CD1c-positive myeloid dendritic cell (primary cell): ENCODE measurements at regions not wholly inside any gene's neighbourhood (a gene's known extent, or its start where the extent isn't known, plus 50 kb on each side); places are given as distances from the start of the nearest gene placed in this dataset.
"Not testable (repeated sequence)": the region's sequence is repeated elsewhere in the genome, so short reads cannot be mapped to it uniquely, and the experiment has no call there.

Experiments
- DNase-seq: peaks from one replicate; pipeline ENCODE4 v3.0.0-alpha.2; 2016; ENCODE audit errors: extremely low spot score

DNA sequence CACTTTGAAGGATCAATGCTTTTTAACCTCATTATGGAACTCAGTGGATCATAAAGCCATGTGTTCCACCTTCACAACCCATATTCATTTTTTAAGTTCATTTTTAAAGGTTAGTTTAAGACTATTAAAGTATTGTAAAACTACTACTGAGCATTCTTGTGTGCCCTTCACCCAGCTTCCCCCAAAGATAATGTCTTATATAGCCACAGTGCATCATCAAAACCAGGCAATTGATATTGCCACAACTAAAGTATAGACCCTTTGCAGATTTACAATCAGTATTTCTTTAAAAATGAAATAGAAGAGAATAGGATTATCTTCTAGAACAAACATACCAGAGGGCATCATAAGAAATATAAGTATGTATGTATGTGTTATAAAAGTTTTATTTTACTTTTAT, 597.1 kb downstream of the CCSER2 start:
- no peak for DNase-seq

DNA sequence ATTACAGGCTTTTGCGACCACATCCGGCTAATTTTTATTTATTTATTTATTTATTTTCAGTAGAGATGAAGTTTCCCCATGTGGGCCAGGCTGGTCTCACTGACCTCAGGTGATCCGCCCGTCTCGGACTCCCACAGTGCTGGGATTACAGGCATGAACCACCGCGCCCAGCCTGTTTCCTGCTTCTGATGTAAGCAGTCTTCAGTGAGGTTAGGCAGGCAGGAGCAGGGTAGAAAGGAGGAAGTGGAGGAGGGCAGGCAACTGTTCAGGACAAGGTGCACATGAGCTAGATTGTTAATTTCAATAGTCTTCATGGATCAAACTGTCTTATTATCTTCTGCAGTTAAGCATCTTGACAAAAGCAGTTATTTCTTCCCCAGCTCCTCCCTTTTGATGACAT, 605.0 kb downstream of the CCSER2 start:
- DNase-seq: no peak

DNA sequence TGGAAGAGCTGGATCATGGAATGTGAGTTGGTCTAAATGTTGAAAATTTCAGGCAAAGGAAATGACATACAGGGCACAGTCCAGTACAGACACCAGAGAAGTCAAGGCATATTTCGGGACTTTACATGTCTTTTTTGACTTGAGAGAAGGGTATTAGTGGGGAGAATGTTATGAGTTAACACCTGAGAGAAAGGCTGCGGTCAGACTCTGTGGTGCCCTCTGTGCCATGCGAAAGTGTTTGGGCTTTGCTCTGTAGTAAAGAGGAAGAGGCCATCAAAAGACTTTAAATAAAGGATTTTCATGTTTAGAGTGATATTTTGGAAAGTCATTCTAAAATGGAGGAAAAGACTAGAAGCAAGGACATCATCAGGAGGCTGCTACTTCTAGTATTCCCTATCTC, 607.4 kb downstream of the CCSER2 start:
- no peak for DNase-seq

DNA sequence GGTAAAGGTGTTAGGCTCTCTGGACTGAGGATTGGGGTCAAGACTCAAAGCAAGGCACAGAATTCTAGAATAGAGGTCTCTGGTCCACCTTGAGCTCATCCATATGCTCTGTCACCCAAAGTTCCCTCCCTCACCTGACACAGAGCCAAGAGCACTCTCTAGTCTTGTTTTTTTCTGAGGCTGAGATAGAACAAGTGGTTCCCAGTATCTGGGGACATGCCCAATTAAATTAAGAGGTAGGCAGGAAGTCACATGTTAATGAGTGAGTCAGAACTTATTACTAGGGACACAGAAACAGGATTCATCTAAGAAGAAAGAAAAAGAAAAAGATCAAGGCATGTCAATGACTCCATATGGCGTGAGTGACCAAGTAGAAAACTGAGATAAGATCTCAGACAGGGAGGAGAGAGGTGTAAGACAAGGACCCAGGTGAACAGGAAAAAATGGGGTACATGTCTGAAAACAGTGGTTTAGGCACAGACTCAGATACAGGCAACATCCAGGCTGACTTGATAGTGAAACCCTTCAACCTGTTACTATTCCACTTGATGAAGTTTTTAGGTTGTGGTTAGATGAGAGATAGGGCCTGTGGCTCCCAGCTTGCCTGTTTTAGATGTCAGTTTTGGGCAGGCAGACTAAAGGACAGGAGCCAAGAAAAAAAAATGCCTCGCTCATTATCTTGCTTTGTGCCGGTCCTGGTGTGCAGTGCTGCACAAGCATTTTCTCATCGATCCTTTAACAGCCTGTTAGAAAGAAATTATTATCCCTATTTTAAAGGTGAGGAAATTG, 609.9 kb downstream of the CCSER2 start:
- DNase-seq: no peak

DNA sequence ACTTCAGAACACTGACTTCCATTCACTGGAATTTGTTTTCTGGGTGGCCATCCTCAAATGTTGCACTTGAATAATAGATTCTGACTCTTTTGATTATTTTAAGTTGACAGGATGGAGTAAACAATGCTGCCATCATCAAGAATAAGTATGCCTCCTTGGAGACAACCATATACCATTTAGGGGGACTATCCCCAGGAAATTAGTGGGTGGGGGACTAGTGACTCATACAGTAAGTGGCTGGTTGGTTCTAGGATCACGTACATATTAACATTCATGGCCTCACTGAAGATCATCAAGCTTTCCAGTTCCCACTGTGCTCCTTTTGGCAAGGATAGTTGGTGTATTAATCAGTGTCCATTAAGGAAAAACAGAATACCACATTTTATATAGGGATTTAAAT, 615.2 kb downstream of the CCSER2 start:
- no peak for DNase-seq

DNA sequence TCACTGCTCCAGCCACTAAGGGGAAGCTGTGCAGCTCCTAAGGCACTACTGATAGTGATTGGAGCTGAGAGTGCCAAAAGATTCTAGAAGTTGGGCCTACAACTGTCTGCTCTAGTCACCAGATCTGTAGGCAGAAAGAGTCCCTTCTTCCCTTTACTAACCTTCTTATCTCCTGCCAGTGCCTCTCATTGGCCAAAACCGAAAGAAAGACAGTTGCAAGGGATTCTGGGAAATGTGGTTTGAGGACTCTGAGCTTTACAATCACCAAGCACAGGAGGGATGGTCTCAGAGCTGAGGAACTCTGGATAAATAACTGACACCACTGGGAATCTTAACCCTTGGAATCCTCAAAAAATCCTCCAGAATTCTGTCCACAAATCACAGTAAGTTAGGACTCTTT, 615.8 kb downstream of the CCSER2 start:
- DNase-seq: no peak

DNA sequence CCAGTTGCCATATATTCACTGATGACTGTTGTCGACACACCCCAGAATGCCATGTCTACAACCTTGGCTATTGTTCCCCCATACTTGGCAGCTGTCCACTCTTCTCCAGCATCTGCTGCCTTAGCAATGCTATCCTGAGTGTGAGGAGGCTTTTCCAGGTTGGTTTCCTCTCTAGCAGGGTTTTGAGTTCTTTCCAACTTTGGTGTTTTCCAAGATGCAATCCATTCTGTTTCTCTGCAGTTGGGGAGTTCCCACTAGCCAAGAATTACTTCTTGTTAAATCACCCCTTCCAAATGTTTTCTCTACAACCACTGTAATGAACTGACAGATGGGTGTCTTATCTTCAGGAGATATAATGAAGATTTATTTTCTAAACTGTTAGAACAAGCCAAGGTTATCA, 617.4 kb downstream of the CCSER2 start:
- DNase-seq: no peak

DNA sequence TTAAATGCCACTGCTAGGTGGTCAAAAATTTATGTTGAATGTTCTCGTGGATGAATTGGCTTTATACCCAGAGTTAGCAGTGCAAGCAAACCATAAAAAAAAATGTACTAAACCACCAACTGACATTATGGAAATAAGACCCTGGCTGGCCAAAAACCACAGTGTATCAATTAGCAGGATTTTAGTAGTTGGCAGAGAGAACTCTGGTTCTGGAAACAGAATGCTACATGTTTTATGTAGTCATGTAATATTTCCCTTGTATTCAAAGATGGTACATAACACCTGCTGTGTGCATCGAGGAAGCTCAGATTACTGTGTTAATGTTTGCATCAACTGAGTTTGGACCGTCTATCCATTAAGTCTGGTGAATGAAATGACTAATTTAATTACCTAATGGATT, 618.5 kb downstream of the CCSER2 start:
- no peak for DNase-seq

DNA sequence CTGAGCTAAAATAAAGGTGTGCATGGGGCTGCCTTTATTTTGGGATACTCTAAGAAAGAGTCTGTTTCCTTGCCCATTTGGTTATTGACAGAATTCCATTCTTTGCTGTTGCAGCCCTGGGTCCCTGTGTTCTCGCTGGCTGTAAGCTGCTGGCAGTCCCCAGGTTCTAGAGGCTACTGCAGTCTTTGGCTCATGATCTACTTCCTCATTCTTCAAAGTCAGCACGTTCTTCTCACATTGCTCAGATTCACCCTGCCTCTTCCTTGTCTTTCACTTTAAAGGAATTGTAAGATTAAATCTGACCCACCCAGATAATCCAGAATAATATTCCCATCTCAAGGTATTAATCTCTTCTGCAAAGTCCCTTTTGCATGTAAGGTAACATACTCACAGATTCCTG, 620.3 kb downstream of the CCSER2 start:
- no peak for DNase-seq

DNA sequence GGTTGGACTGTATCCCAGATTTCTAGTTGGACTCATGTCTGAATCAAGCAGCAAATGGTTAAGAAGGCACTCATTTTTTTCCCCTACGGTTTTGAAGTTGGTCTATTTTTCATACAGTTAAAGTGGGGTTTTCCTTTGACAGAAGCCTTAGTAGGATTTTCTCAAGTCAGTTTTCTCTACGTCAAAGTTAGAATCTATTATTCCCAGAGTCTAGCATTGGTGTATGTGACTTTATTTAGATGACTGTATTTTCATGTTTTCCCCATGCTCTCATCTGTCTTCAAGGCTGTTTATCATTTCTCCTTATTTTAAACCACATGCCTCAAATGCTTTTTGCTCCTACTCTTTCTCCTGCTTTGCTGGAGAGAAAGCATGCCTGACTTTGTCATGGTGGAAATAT, 623.2 kb downstream of the CCSER2 start:
- DNase-seq: no peak

DNA sequence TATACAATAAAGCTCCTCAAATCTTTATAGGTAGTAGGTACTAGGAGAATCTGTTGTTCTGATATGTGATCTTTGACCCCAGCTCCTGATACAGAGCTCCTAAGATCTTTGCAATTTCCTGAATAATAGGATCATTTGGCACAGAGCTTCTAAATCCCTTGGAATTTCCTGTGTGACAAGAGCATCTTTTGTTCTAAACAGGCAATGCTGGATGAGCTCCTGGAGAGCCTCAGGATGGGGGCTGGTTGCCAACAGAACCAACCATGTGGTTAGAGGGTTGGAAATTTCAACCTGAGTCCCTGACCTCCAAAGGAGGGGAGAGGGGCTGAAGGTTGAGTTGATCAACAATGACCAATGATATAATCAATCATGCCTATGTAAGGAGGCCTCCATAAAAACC, 629.0 kb downstream of the CCSER2 start:
- DNase-seq: no peak

DNA sequence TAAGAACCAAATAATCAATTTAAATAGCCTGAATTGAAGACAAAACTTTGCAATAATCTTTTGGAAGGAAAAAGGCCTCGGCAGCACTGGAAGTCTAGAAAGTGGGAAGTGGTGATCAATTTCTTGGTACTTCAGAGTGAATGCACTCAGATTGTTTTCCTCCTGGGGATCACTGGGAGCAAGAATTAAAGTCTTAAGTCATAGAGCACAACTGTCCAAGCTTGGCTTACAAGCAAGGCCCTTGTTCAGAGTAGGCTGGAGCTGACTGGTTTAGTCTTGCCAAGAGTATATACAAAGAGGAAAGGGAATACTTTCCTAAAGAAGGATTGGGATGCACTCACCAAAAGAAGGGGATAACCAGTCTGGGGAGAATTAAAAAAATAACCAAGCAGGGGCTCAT, 637.1 kb downstream of the CCSER2 start:
- no peak for DNase-seq

DNA sequence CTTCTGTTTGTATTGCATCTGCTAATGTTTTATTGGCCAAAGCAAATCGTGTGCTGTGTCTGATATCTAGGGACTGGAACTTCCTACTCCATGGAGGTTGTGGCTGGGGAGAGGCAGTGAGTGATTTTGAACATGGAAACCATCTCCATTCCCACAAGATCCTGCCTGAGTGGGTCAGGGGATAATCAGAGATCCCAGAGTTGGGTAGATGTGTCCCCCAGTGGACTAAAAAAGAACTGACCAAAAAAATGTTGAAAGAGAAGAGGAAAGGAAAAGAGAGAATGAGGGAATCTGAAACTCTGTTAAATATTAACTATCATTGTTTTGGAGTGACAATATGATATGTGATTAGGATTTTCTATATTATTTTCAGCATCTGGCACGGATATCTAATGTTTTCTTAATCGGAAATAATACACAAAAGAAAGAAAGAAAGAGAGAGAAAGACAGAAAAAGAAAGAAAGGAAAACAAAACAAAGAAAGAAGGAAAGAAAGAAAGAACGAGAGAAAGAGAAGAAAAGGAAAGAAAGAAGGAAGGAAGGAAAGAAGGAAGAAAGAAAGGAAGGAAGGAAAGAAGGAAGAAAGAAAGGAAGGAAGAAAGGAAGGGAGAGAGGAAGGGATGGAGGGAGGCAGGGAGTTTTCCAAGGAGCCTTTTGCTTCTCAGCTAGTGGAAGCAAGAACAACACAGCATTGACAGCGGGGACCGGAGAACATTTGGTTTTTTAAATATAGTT, 638.5 kb downstream of the CCSER2 start:
- no peak for DNase-seq

DNA sequence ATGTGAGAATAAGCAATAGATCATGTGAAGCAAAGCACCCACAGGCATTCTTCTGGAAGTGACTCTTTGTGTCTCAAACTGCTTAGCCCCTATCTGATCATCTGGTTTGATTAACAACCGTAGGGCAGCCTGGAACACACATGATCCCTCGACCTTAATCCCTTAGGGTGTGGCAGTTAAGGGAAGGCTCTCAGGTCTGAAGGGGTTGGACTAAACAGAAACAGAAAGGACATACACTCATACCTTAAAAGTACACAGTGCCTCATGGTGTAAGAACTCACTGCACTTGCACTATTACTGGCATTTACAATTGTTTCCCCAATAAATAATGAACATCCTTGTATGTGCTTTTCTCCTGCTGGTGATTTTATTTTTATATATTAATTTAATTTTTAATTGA, 640.9 kb downstream of the CCSER2 start:
- DNase-seq: not testable (repeated sequence)

DNA sequence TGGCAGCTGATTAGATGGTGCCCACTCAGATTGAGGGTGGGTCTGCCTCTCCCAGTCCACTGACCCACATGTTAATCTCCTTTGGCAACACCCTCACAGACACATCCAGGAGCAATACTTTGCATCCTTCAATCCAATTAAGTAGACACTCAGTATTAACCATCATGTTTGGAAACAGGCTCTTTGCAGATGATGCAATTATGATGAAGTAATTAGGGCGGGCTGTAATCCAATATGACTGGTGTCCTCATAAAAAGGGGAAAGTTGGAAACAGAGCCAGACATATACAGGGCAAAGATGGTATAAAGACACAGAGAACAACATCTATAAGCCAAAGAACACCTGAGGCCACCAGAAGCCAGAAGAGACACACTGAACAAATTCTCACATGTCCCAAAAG, 658.6 kb downstream of the CCSER2 start:
- DNase-seq: no peak

DNA sequence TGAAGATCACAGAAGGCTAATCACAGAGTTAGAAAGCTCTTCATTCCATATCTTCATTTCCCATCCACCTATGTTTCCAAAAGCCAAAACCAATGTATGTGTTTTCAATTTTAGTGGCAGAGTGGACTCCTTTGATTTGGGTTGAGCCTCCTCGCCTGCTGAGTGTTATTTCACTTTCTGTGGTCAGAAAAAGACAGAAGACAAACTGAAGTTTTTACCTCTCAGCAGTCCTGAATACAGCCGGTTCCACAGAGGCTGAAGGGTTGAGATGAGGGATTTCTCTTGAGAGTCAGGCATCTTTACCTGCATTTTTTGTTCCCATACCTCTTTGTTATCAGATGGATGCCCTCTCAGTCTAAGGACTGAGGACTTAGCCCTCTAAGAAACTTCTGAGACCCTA, 659.6 kb downstream of the CCSER2 start:
- DNase-seq: no peak

DNA sequence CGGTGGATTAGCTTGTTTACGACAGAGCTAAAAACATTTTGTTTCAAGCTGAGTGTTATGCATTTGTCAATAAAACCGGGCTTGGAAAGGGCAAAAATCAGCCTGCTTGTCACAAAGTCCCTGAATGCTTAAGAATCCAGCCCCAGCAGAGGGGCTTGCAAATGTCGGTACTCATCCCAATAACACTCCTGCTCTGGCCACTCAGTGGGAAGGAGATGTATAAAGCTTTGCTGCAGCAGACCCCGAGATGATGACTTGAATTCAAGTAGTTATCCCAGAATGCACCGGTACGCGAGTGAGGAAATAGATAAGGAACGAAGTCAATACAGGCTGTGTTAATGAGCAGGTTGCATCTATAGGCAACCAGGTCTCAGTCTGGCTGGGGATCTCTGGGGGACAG, 662.3 kb downstream of the CCSER2 start:
- DNase-seq: no peak

DNA sequence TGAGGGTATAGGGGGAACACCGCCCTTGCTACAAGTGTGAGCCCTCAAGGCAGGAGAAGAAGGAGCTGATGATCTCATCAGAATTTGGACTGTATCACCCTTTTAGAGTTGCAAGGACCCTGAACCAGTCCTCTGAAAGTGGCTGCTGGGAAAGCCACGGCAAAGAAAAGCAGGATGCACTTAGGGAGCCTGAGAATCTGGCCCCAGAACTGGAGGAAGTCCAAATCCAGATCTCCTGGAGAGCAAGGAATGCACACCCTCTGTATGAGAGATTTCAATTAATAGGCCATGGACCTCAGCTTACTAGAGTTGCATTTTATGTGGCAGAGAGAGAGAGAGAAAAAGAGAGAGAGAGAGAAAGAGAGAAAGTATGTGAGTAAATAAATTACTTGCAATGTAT, 662.9 kb downstream of the CCSER2 start:
- DNase-seq: no peak

DNA sequence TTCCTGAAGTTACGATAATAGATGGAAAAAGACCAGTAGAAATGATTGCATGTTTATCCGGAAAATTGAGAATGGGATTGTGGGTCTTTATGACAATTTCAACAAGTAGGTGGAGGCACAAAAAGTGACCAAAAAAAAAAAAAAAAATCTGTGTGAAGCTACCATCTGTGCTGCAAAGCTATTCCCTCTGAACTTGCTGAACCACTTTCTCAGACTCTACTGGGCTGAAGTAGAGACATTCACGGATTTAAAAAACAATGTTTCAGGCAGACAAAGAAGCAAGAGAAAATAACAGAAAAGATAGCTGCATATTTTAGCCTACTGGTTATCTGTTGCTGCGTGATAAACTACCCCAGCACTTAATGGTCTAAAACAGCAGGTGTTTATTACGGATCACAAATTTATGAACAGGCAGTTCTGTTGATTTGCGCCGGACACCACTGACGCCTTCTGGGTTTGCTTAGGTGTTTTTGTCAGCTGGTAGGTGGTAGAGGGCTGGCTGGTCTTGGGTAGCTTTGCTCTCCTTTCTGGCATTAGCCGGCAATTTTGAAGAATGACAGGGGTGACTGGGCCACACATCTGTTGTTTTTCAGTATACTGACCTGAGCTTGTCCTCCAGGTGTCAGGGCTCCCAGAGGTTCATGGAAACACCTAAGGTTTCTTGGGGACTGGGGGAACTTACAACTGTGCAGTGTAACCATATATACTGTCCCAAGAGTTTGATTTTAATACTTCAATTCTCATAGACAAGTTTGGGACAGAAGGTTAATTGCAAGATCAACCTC, 665.1 kb downstream of the CCSER2 start:
- no peak for DNase-seq

DNA sequence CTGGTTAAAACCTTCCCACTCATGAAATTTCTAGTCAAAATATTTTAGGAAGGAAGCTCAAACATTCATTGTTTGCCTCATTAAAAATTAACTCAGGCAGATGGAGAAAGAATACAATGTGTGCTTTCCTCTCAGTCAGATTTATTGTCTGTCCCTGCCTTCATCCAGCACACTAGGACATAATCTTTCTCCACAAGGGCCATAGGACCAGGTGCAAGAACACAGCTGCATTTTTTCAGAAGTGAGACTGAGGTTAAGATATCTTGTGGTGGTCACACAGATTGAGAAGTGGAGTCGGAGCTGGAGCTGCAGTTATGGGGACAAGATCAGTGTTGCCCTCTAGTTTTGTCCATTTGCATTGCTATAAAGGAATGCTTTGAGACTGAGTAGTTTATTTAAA, 666.3 kb downstream of the CCSER2 start:
- no peak for DNase-seq

DNA sequence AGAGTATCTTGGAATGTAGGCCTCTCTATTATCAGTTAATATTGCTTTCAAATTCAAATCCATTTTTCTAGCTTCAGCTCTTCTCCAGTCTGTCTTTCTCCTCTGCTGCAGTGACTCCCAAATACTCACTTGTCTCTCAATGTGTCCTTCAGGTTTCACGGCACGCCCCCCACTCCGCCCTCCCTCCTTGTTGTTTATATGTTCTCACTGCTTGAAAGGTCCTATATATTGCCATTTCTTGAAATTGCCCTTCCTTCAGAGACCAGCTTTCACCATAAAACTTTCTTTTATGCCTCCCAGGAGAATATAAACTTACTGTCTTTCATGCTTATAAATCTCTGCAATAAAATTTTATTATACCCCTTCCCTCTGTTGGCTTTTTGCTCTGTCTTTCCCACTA, 668.2 kb downstream of the CCSER2 start:
- no peak for DNase-seq

DNA sequence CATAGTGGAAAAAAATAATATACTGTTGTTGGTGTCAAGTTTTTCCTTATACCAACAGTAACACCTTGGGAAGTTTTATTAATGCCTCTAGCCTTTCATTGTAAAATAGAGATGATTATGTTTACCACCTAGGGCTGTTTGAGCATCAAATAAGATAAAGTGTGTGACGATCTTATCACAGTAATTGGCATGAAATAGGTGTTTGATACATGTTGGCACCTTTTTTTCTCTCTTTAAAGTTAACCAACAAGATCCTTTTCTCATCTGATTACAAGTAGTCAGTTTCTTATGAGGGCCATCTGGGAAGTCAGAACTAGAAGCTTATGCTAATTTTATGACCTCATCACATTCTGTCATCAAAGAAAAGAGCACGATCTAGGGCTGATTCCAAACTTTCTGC, 669.5 kb downstream of the CCSER2 start:
- no peak for DNase-seq

DNA sequence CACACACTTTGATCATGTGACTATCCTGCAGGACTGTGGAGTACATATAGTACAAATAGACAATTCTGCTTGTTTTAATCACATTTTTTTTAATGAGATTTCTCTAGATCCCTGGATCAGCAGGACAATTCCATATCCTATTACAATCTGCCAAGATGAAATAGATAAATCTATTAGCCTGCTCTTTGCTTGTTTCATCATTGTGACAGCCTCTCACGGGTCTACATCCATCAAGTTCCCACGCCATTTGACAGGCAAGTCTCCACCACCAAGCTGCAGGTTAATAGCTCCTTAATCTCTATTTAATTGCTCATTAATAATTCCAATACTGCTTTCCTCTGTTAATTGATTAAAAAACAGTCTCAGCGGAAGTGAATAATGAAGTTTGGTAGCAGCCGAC, 671.5 kb downstream of the CCSER2 start:
- no peak for DNase-seq
